ENCODE measurements at regions not wholly inside any gene's neighbourhood (a gene's known extent, or its start where the extent isn't known, plus 50 kb on each side); places are given as distances from the start of the nearest gene placed in this dataset.

- TF ChIP-seq SPI1 (IDR thresholded peaks at IDR 0.05; ENCODE audit: low read depth, low read length): no peak
- TF ChIP-seq TAF1 (IDR thresholded peaks at IDR 0.05; ENCODE audit: low read depth, low read length): no peak
- no peak for TF ChIP-seq PAX5 (IDR thresholded peaks at IDR 0.05; ENCODE audit: insufficient read depth, low read length, severe bottlenecking)
- no peak for TF ChIP-seq POU2F2 (IDR thresholded peaks at IDR 0.05; ENCODE audit: low read depth, low read length)
- TF ChIP-seq POLR2AphosphoS5 (IDR thresholded peaks at IDR 0.05; ENCODE audit: low read depth, low read length): no peak
- TF ChIP-seq POLR2A (IDR thresholded peaks at IDR 0.05; ENCODE audit: low read depth, low read length): no peak
- DNase-seq (ENCODE audit: insufficient read length, low spot score) (no peak), FAIRE-seq (no peak)
Measured at GRCh38 chr2:198656869-198657268, 800.9 kb downstream of the SATB2 start.

- TF ChIP-seq POLR2A (IDR thresholded peaks at IDR 0.05; ENCODE audit: low read depth, low read length): no peak
- DNase-seq (ENCODE audit: insufficient read length, low spot score) (no peak), FAIRE-seq (no peak)
Measured at GRCh38 chr2:198654646-198655045, 803.1 kb downstream of the SATB2 start.

- TF ChIP-seq POU2F2 (IDR thresholded peaks at IDR 0.05; ENCODE audit: low read depth, low read length): no peak
- no peak for TF ChIP-seq PAX5 (IDR thresholded peaks at IDR 0.05; ENCODE audit: insufficient read depth, low read length, severe bottlenecking)
- no peak for TF ChIP-seq POLR2A (IDR thresholded peaks at IDR 0.05; ENCODE audit: low read depth, low read length)
- no peak for TF ChIP-seq POLR2AphosphoS5 (IDR thresholded peaks at IDR 0.05; ENCODE audit: low read depth, low read length)
- no peak for TF ChIP-seq SPI1 (IDR thresholded peaks at IDR 0.05; ENCODE audit: low read depth, low read length)
- no peak for TF ChIP-seq TAF1 (IDR thresholded peaks at IDR 0.05; ENCODE audit: low read depth, low read length)
- no peak for DNase-seq (ENCODE audit: insufficient read length, low spot score)
- no peak for FAIRE-seq
Measured at GRCh38 chr2:198653311-198653710, 804.4 kb downstream of the SATB2 start.

GRCh38 chr2:198652461-198652860 is 805.3 kb downstream of the SATB2 start:
- FAIRE-seq (no peak), DNase-seq (ENCODE audit: insufficient read length, low spot score) (no peak)
- TF ChIP-seq POU2F2 (IDR thresholded peaks at IDR 0.05; ENCODE audit: low read depth, low read length) (no peak), POLR2A (IDR thresholded peaks at IDR 0.05; ENCODE audit: low read depth, low read length) (no peak), POLR2AphosphoS5 (IDR thresholded peaks at IDR 0.05; ENCODE audit: low read depth, low read length) (no peak), TAF1 (IDR thresholded peaks at IDR 0.05; ENCODE audit: low read depth, low read length) (no peak), SPI1 (IDR thresholded peaks at IDR 0.05; ENCODE audit: low read depth, low read length) (no peak), PAX5 (IDR thresholded peaks at IDR 0.05; ENCODE audit: insufficient read depth, low read length, severe bottlenecking) (no peak)

- TF ChIP-seq POLR2AphosphoS5 (IDR thresholded peaks at IDR 0.05; ENCODE audit: low read depth, low read length): no peak
- no peak for TF ChIP-seq SPI1 (IDR thresholded peaks at IDR 0.05; ENCODE audit: low read depth, low read length)
- TF ChIP-seq PAX5 (IDR thresholded peaks at IDR 0.05; ENCODE audit: insufficient read depth, low read length, severe bottlenecking): no peak
- TF ChIP-seq POU2F2 (IDR thresholded peaks at IDR 0.05; ENCODE audit: low read depth, low read length): no peak
- TF ChIP-seq POLR2A (IDR thresholded peaks at IDR 0.05; ENCODE audit: low read depth, low read length): no peak
- TF ChIP-seq TAF1 (IDR thresholded peaks at IDR 0.05; ENCODE audit: low read depth, low read length): no peak
- FAIRE-seq (no peak), DNase-seq (ENCODE audit: insufficient read length, low spot score) (no peak)
Measured at GRCh38 chr2:198645816-198646215, 811.9 kb downstream of the SATB2 start.

GRCh38 chr2:198641161-198641560 is 816.6 kb downstream of the SATB2 start:
- DNase-seq (ENCODE audit: insufficient read length, low spot score) (no peak), FAIRE-seq (no peak)
- TF ChIP-seq TAF1 (IDR thresholded peaks at IDR 0.05; ENCODE audit: low read depth, low read length) (no peak), POLR2AphosphoS5 (IDR thresholded peaks at IDR 0.05; ENCODE audit: low read depth, low read length) (no peak), POLR2A (IDR thresholded peaks at IDR 0.05; ENCODE audit: low read depth, low read length) (no peak), SPI1 (IDR thresholded peaks at IDR 0.05; ENCODE audit: low read depth, low read length) (no peak), POU2F2 (IDR thresholded peaks at IDR 0.05; ENCODE audit: low read depth, low read length) (no peak), PAX5 (IDR thresholded peaks at IDR 0.05; ENCODE audit: insufficient read depth, low read length, severe bottlenecking) (no peak)

- FAIRE-seq: no peak
- TF ChIP-seq PAX5 (IDR thresholded peaks at IDR 0.05; ENCODE audit: insufficient read depth, low read length, severe bottlenecking): no peak
- TF ChIP-seq POU2F2 (IDR thresholded peaks at IDR 0.05; ENCODE audit: low read depth, low read length): no peak
- TF ChIP-seq POLR2AphosphoS5 (IDR thresholded peaks at IDR 0.05; ENCODE audit: low read depth, low read length): no peak
- TF ChIP-seq POLR2A (IDR thresholded peaks at IDR 0.05; ENCODE audit: low read depth, low read length): no peak
- no peak for TF ChIP-seq TAF1 (IDR thresholded peaks at IDR 0.05; ENCODE audit: low read depth, low read length)
- no peak for TF ChIP-seq SPI1 (IDR thresholded peaks at IDR 0.05; ENCODE audit: low read depth, low read length)
- DNase-seq (ENCODE audit: insufficient read length, low spot score): no peak
Measured at GRCh38 chr2:198640463-198640862, 817.3 kb downstream of the SATB2 start.

GRCh38 chr2:198639580-198639979 is 818.2 kb downstream of the SATB2 start:
- DNase-seq (ENCODE audit: insufficient read length, low spot score) (no peak), FAIRE-seq (no peak)
- TF ChIP-seq SPI1 (IDR thresholded peaks at IDR 0.05; ENCODE audit: low read depth, low read length) (no peak), POU2F2 (IDR thresholded peaks at IDR 0.05; ENCODE audit: low read depth, low read length) (no peak), POLR2AphosphoS5 (IDR thresholded peaks at IDR 0.05; ENCODE audit: low read depth, low read length) (no peak), TAF1 (IDR thresholded peaks at IDR 0.05; ENCODE audit: low read depth, low read length) (no peak), PAX5 (IDR thresholded peaks at IDR 0.05; ENCODE audit: insufficient read depth, low read length, severe bottlenecking) (no peak), POLR2A (IDR thresholded peaks at IDR 0.05; ENCODE audit: low read depth, low read length) (no peak)

GRCh38 chr2:198638577-198638976 is 819.2 kb downstream of the SATB2 start:
- TF ChIP-seq POLR2A (IDR thresholded peaks at IDR 0.05; ENCODE audit: low read depth, low read length) (no peak), SPI1 (IDR thresholded peaks at IDR 0.05; ENCODE audit: low read depth, low read length) (no peak), POU2F2 (IDR thresholded peaks at IDR 0.05; ENCODE audit: low read depth, low read length) (no peak), TAF1 (IDR thresholded peaks at IDR 0.05; ENCODE audit: low read depth, low read length) (no peak), PAX5 (IDR thresholded peaks at IDR 0.05; ENCODE audit: insufficient read depth, low read length, severe bottlenecking) (no peak), POLR2AphosphoS5 (IDR thresholded peaks at IDR 0.05; ENCODE audit: low read depth, low read length) (no peak)
- no peak for DNase-seq (ENCODE audit: insufficient read length, low spot score)
- no peak for FAIRE-seq

GRCh38 chr2:198630384-198630783 is 826.0 kb downstream of the PLCL1 start:
- DNase-seq (ENCODE audit: insufficient read length, low spot score) (no peak), FAIRE-seq (no peak)
- TF ChIP-seq PAX5 (IDR thresholded peaks at IDR 0.05; ENCODE audit: insufficient read depth, low read length, severe bottlenecking): no peak
- TF ChIP-seq POLR2A (IDR thresholded peaks at IDR 0.05; ENCODE audit: low read depth, low read length): no peak
- no peak for TF ChIP-seq TAF1 (IDR thresholded peaks at IDR 0.05; ENCODE audit: low read depth, low read length)
- no peak for TF ChIP-seq SPI1 (IDR thresholded peaks at IDR 0.05; ENCODE audit: low read depth, low read length)
- no peak for TF ChIP-seq POLR2AphosphoS5 (IDR thresholded peaks at IDR 0.05; ENCODE audit: low read depth, low read length)
- TF ChIP-seq POU2F2 (IDR thresholded peaks at IDR 0.05; ENCODE audit: low read depth, low read length): no peak

Data from GM12891 (cell line).